ENCODE measurements at regions not wholly inside any gene's neighbourhood (a gene's known extent, or its start where the extent isn't known, plus 50 kb on each side); places are given as distances from the start of the nearest gene placed in this dataset.
"Not testable (repeated sequence)": the region's sequence is repeated elsewhere in the genome, so short reads cannot be mapped to it uniquely, and the experiment has no call there.

GRCh38 chr21:27339902-27340301 is 373.0 kb upstream of the ADAMTS5 start:
- no peak for DNase-seq
- in situ Hi-C loops (cut with MboI; ENCODE audit: low pct_ligation_motif_present in 1 of 4, low pct_unique_long_range_greater_than_20kb in 1 of 4, low sequenced_read_pairs in 3 of 4) = no loop called here
- TF ChIP-seq POLR2A (IDR thresholded peaks at IDR 0.05) (no peak), EP300 (IDR thresholded peaks at IDR 0.05; ENCODE audit: low read depth) (no peak), POLR2AphosphoS5 (IDR thresholded peaks at IDR 0.05) (no peak), CTCF (IDR thresholded peaks at IDR 0.05) (no peak)

GRCh38 chr21:27338007-27338406 is 371.1 kb upstream of the ADAMTS5 start:
- 67 to 84% methylated on average over 3 to 5 of the region's 5 CpGs for WGBS, 2 donors (ENCODE audit: low coverage in 1 of 2)
- H3K27ac ChIP-seq; H3K4me3 ChIP-seq; H3K27me3 ChIP-seq; intact Hi-C loops (cut with DNase I; ENCODE audit: low total_unique reads); H3K4me1 ChIP-seq; DNase-seq; H3K9me3 ChIP-seq; in situ Hi-C loops (cut with MboI; ENCODE audit: low pct_ligation_motif_present in 1 of 4, low pct_unique_long_range_greater_than_20kb in 1 of 4, low sequenced_read_pairs in 3 of 4); H3K36me3 ChIP-seq: not testable (repeated sequence)

More at GRCh38 chr21:27339902-27340301, 373.0 kb upstream of the ADAMTS5 start:
- Histone ChIP-seq H3K27ac (no peak overlapping the region), H3K36me3 (no peaks in the 10 kb centered on the region), H3K27me3 (no peaks in the 10 kb centered on the region), H3K9me3 (no peaks in the 10 kb centered on the region), H3K4me1 (no peaks in the 10 kb centered on the region), H3K4me3 (no peak overlapping the region)
- WGBS, 2 donors (ENCODE audit: low coverage in 1 of 2) = 66 to 78% methylated on average over 5 of the region's 5 CpGs
- intact Hi-C loops (cut with DNase I; ENCODE audit: low total_unique reads) = no loop called here

- Histone ChIP-seq H3K27ac (no peak overlapping the region), H3K9me3 (no peaks in the 10 kb centered on the region), H3K36me3 (no peaks in the 10 kb centered on the region), H3K4me1 (no peaks in the 10 kb centered on the region), H3K27me3 (no peaks in the 10 kb centered on the region), H3K4me3 (no peak overlapping the region)
- WGBS, 2 donors (ENCODE audit: low coverage in 1 of 2) = 98 to 100% methylated on average over 1 of the region's 1 CpG
- no peak for TF ChIP-seq POLR2AphosphoS5 (IDR thresholded peaks at IDR 0.05)
- TF ChIP-seq CTCF (IDR thresholded peaks at IDR 0.05) = no peak
- no peak for TF ChIP-seq POLR2A (IDR thresholded peaks at IDR 0.05)
- no peak for TF ChIP-seq EP300 (IDR thresholded peaks at IDR 0.05; ENCODE audit: low read depth)
- DNase-seq = no peak
- in situ Hi-C loops (cut with MboI; ENCODE audit: low pct_ligation_motif_present in 1 of 4, low pct_unique_long_range_greater_than_20kb in 1 of 4, low sequenced_read_pairs in 3 of 4) = no loop called here
- intact Hi-C loops (cut with DNase I; ENCODE audit: low total_unique reads) = no loop called here
Measured at GRCh38 chr21:27333096-27333495, 366.2 kb upstream of the ADAMTS5 start.

- in situ Hi-C loops (cut with MboI; ENCODE audit: low pct_ligation_motif_present in 1 of 4, low pct_unique_long_range_greater_than_20kb in 1 of 4, low sequenced_read_pairs in 3 of 4) = no loop called here
- no peaks in the 10 kb centered on the region for H3K36me3 ChIP-seq
- TF ChIP-seq EP300 (IDR thresholded peaks at IDR 0.05; ENCODE audit: low read depth) (no peak), POLR2AphosphoS5 (IDR thresholded peaks at IDR 0.05) (peak in 2 of 3 donors; percentile 21 to 43), POLR2A (IDR thresholded peaks at IDR 0.05) (no peak)
- H3K4me3 ChIP-seq = no peak overlapping the region
- H3K27ac ChIP-seq = peak overlapping the region; percentile 27 to 42 (median 37)
- DNase-seq = no peak
- no peaks in the 10 kb centered on the region for H3K27me3 ChIP-seq
- 46 to 68% methylated on average over 6 of the region's 6 CpGs for WGBS, 2 donors (ENCODE audit: low coverage in 1 of 2)
- intact Hi-C loops (cut with DNase I; ENCODE audit: low total_unique reads) = no loop called here
- H3K9me3 ChIP-seq = no peaks in the 10 kb centered on the region
- H3K4me1 ChIP-seq = no peaks in the 10 kb centered on the region
Measured at GRCh38 chr21:27329255-27329851, 362.5 kb upstream of the ADAMTS5 start.

- DNase-seq = no peak
- Histone ChIP-seq H3K27me3 (no peaks in the 10 kb centered on the region), H3K9me3 (no peaks in the 10 kb centered on the region), H3K4me1 (no peaks in the 10 kb centered on the region), H3K27ac (no peak overlapping the region), H3K36me3 (no peaks in the 10 kb centered on the region), H3K4me3 (no peak overlapping the region)
- TF ChIP-seq EP300 (IDR thresholded peaks at IDR 0.05; ENCODE audit: low read depth) (no peak), CTCF (IDR thresholded peaks at IDR 0.05) (no peak), POLR2AphosphoS5 (IDR thresholded peaks at IDR 0.05) (no peak), POLR2A (IDR thresholded peaks at IDR 0.05) (no peak)
- WGBS, 2 donors (ENCODE audit: low coverage in 1 of 2) = 18 to 34% methylated on average over 4 of the region's 4 CpGs
- intact Hi-C loops (cut with DNase I; ENCODE audit: low total_unique reads) = no loop called here
- in situ Hi-C loops (cut with MboI; ENCODE audit: low pct_ligation_motif_present in 1 of 4, low pct_unique_long_range_greater_than_20kb in 1 of 4, low sequenced_read_pairs in 3 of 4) = no loop called here
Measured at GRCh38 chr21:27326301-27326700, 359.4 kb upstream of the ADAMTS5 start.

Measured in transverse colon (tissue), 4 donors.